ENCODE measurements at regions not wholly inside any gene's neighbourhood (a gene's known extent, or its start where the extent isn't known, plus 50 kb on each side); places are given as distances from the start of the nearest gene placed in this dataset.

DNA sequence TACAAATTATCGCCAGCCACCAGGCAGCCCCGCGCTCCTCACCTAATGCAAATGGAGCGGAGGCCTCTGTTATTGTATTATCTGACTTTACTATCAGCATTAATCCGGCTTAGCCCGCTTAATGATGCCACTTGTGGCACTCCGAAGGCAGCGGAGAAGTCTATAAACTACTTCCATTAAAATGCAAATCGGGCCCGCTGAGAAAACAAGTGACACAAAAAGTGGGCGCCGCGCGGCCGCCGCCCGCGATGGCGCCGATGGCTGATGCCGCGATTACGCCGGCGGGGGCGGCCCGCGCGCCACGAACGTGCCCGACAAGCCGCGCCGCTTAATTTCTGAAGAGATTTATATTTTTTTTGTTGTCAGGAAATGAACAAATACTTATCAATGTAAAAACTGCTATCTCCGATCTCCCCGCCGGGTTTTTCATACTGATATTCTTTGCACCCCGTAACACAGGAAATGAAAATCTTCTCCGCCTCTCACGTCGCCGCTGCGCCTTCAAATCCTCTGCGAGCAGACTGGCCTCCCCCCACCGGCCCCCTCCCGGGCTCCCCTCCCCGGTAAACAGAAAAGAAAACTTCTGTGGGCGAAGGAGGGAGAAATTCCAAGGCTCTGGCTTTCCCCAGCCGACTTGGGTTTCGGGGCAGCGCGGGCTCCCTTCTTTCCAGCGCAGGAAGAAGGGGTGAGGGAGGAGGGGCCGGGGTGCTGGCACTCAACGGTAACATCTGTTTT, 221.8 kb downstream of the INSIG2 start:
- in situ Hi-C loops (cut with HindIII; ENCODE audit: low pct_unique_long_range_greater_than_20kb, low sequenced_read_pairs), result no loop called here
- DNase-seq (ENCODE audit: low read depth), result no peak

DNA sequence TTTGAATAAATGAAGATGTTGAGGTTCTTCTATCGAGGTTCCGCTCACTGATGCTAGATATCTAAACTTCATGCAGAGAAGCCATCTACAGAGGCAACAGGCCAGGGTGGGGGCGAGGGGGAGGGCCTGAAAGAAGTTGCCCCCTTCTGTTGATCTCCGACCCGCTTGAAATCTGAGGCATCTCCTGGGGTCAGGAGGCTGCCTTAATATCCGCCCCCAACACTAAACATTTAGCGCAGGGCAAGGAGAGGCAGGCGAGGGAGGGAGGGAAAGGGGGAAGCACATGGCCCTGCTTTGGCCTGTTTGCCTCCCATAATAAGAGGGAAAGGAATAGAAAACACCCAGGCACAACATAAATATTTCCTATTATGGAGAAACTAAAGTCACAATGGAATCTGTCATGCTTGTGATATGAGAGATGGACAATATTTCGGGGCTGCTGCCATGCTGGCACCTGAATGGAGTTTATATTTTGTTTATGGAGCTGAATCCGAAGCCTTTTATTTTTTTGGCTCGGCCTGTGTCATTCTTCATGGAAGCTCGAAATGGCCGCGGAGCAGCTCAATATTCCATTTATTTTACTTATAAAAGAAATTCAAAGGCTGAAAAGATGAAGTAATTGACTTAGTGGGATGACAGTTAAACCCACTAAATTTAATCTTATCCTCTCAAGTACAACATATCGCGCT, 221.1 kb downstream of the INSIG2 start:
- in situ Hi-C loops (cut with HindIII; ENCODE audit: low pct_unique_long_range_greater_than_20kb, low sequenced_read_pairs), result no loop called here
- DNase-seq (ENCODE audit: low read depth), result no peak

DNA sequence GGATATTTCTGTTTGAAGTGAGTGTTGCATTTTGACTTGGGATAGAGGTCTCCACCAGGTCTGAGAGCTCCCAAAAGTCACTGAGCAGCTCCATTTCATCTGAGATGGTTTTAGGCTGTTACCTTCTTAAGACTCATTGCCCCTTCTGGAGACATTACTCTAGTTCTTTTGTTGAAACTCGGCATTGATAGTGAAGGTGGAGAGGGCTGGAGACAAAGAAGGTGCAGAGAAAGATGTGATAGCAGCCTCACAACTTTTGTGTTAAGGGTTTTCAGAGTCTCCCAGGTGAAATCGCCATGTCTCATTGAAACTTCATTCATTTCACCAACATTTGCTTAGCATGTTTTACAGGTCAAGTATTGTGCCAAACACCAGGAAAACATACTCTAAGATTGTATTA, 219.6 kb downstream of the INSIG2 start:
- in situ Hi-C loops (cut with HindIII; ENCODE audit: low pct_unique_long_range_greater_than_20kb, low sequenced_read_pairs), result no loop called here
- DNase-seq (ENCODE audit: low read depth), result no peak

DNA sequence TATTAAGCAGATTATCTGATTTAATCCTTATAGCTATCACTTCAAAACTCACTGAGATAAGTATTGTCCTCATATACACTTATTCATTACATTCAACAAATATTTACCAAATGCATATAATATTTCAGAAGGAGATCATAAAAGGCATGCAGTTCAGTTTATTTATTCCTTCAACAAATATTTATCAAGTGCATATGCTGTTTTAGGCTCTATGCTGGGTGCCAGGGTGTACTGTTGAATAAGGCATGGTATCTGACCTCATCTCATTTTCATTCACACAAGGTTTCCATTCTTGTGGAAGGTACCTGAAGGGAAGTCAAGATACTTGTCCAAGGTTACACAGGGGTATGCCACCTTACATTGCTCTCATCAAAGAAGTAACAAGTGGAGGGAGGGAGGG, 213.0 kb downstream of the INSIG2 start:
- DNase-seq (ENCODE audit: low read depth), result no peak
- in situ Hi-C loops (cut with HindIII; ENCODE audit: low pct_unique_long_range_greater_than_20kb, low sequenced_read_pairs), result no loop called here

DNA sequence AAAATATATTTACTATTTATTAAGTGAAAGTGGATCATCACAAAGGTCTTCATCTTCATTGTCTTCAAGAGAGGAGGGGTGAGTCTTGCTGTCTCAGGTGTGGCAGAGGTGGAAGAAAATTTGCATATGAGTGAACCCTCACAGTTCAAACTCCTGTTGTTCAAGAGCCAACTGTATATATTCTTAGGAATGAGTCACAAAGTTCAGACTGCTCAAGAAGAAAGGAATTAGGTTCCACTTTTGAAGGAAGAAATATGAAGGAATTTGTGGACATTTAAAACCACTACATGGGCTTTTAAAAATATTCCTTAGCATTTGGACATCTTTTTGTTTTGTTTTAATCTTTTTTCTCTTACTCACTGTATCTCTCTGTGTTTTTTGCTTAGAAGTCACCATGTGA, 212.6 kb downstream of the INSIG2 start:
- in situ Hi-C loops (cut with HindIII; ENCODE audit: low pct_unique_long_range_greater_than_20kb, low sequenced_read_pairs), result no loop called here
- DNase-seq (ENCODE audit: low read depth), result no peak

DNA sequence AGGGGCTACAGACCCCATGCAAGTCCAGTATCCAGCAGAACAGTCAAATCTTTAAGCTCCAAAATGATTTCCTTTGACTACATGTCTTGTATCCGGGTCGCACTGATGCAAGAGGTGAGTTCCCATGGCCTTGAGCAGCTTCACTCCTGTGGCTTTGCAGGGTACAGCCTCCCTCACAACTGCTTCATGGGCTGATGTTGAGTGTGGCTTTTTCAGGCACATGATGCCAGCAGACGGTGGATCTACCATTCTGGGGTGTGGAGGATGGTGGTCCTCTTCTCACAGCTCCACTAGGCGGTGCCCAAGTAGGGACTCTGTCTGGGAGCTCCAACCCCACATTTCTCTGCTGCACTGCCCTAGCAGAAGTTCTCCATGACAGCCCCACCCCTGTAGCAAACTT, 208.4 kb downstream of the INSIG2 start:
- in situ Hi-C loops (cut with HindIII; ENCODE audit: low pct_unique_long_range_greater_than_20kb, low sequenced_read_pairs), result no loop called here
- DNase-seq (ENCODE audit: low read depth), result no peak

DNA sequence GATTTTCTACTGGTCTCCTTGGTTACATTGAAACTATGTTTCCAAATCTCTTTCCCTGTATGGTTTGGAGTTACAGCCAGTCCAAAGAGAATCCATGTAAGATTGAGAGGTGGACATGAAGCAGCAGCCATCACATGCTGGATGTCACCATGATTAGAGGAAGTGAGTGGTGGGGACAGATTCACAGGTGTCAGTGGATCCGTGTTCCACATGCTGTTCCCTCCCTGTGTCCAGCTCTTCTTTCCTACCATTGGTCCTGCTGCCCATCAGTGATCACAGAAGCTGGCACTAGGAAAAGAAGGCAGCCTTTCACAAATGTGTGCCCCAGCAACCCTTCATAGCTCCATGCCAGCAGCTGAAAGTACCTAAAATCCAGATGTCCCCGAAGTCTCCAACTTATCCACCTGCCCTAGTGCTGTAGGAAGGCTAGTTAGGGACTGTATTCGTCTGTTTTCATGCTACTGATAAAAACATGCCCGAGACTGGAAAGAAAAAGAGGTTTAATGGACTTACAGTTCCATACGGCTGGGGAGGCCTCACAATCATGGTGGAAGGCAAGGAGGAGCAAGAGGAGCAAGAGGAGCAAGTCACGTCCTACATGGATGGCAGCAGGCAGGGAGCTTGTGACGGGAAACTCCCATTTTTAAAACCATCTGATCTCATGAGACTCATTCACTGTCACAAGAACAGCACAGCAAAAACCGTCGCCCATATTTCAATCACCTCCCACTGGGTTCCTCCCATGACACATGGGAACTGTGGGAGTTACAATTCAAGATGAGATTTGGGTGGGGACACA, 207.5 kb downstream of the INSIG2 start:
- in situ Hi-C loops (cut with HindIII; ENCODE audit: low pct_unique_long_range_greater_than_20kb, low sequenced_read_pairs), result no loop called here
- DNase-seq (ENCODE audit: low read depth), result no peak

DNA sequence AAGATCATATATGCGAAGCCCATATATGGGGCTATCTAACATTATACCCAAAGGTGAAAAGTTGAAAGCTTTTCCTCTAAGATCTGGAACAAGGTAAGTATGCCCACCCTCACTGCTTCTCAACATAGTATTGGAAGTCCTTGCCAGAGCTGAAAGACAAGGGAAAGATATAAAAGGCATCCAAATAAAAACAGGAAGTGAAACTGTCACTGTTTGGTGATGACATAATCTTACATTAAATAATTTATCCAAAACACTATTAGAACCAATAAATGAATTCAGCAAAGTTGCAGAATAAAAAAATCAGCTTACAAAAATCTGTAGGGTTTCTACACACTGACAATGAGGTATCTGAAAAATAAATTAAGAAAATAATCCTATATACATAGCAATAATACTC, 205.8 kb downstream of the INSIG2 start:
- in situ Hi-C loops (cut with HindIII; ENCODE audit: low pct_unique_long_range_greater_than_20kb, low sequenced_read_pairs), result no loop called here
- DNase-seq (ENCODE audit: low read depth), result no peak

DNA sequence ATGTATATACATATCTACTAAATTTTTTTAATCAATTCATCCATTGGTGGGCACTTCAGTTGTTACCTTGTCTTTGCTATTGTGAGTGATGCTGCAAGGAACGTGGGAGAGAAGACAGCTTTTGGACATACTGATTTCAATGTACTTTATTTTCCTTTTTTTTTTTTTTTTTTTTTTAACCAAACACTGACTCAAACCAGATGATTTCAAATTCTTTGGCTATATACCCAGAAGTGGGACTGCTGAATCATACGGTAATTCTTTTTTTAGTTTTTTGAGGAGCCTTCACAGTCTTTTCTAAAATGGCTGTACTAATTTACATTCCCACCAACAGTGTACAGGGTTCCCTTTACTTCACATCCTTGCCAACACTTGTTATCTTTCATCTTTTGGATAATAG, 204.7 kb downstream of the INSIG2 start:
- no peak for DNase-seq (ENCODE audit: low read depth)
- in situ Hi-C loops (cut with HindIII; ENCODE audit: low pct_unique_long_range_greater_than_20kb, low sequenced_read_pairs), result no loop called here

DNA sequence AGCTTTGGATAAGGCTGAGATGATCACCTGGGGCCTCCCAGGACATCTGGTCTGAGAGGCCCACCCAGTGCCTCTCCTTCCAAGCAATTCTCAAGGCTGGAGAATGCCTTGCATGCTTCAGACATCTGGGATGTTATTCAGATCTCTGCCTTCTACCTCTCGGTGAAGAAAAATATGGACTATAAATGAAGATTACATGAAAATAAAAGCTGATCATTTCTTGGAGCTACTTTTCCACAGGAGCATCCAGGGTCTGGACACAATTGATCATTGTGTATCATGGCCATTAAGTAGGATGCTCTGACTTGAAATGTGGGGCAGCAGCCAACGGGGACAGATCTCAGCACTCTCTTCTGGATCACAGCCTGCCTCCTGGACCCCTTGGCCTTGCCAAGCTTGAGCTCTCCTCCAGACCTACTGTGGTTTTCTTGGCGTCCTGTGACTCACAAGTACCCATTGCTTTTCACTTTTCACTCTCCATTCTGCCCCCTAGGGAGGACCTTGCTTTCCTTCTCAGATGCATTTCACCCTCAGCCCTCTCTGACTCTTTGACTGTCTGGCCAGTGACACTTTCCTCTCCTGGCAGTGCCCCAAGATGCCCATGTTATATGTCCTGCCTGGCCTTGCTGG, 203.1 kb downstream of the INSIG2 start:
- in situ Hi-C loops (cut with HindIII; ENCODE audit: low pct_unique_long_range_greater_than_20kb, low sequenced_read_pairs), result no loop called here
- no peak for DNase-seq (ENCODE audit: low read depth)

DNA sequence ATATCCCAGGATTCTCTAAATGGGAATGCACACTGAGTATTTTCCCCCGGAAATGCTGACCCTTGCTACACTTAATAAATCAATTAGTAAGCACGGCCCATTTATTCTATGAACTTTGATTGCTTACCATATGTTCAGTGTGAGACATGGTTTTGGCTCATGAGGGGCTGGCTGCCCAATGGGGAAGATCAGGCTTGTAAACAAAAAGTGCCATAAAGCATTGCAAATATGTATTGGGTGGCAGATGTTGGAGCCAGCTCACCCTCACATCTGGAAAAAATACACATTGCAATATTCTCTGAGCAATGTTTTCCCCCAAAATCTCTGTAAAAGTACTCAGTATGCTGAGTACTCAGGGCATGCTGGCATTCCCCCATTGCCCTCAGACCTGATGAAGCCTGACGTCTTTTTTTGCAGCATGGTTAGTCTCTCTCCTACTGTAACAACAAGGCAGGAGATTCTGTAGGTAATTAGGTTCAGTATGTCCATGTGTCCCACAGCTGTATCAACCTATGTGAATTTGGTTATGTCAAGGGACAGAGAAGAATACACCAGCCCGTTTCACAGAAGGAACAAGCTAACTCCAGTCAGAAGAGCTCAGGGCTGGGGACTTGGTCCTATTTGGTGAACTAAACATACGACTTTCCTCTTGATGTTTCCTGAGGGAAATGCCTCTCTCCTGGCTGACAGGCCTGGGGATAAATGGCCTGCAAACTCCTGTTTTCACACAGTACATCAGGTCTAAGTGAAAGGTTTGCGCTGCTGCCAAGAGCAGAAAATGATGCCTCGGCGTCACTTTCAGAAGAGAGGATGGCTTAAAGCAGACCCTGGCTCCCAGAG, 202.4 kb downstream of the INSIG2 start:
- DNase-seq (ENCODE audit: low read depth), result no peak
- in situ Hi-C loops (cut with HindIII; ENCODE audit: low pct_unique_long_range_greater_than_20kb, low sequenced_read_pairs), result no loop called here

DNA sequence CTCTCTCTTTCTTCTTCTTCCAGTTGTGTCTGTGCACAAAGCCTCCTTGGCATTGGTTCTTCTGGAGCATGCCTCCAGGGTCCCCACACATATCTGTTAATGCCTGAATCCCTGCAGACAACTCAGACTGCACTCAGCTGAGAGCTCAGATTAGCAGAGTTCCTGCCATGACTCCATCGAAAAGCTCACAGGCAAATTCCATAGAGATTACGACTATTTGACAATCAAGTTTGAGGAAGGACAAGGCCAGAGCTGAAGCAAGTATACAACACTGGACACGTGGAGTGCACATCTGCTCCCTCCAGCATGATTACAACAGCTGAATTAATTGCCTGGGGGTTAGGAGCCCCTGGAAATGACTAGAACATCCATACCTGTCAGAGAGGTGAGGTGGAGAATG, 190.7 kb downstream of the INSIG2 start:
- no peak for DNase-seq (ENCODE audit: low read depth)
- in situ Hi-C loops (cut with HindIII; ENCODE audit: low pct_unique_long_range_greater_than_20kb, low sequenced_read_pairs), result no loop called here

DNA sequence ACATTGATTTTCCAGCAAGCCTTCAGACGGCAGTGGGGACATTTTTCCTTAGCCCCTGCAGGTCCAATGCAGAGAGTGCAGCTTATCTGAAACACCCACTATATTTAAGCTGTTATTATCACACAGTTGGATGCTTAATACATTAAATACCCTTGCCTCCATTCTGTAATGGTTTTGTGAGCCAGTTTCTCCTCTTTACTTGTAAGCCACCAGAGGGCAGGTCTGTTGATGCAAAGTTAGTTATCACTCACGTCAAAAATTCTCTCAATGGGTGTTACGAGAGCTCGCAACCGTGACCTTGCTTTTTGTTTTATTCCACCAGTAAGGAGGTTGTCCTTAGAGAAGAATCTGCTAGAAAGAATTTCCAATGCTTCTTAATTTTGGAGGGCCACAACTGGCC, 189.8 kb downstream of the INSIG2 start:
- DNase-seq (ENCODE audit: low read depth), result no peak
- in situ Hi-C loops (cut with HindIII; ENCODE audit: low pct_unique_long_range_greater_than_20kb, low sequenced_read_pairs), result no loop called here

DNA sequence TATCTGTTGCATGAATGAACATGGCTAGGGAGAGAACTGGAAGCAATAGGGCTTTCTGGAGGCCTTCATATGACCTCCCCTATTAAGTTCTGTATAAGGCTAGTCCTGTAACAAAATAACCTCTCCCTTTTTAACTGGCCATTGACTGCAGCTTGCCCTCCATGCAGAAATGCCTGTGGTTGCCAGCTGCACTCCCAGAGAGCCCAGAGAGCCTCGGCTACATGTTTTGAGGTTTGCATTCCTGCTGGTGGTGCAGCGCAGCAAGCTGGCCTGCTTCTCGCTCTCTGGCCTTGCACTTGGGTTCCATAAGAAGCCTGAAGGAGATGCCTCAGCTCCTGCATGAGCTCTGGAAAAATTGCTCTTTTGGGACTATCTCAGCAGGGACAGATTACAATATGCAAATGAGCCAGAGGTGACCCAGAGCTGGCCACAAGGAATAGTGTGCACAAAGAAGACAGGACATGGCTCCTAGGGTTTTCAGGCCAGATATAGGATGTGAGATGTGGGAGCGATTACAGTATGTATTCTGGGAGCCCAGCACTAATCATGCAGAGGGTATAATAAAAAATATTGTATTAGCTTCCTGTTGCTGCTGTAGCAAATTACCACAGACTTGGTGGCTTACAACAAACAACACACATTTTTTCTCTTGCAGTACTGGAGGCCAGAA, 186.7 kb downstream of the INSIG2 start:
- DNase-seq (ENCODE audit: low read depth), result no peak
- in situ Hi-C loops (cut with HindIII; ENCODE audit: low pct_unique_long_range_greater_than_20kb, low sequenced_read_pairs), result no loop called here

DNA sequence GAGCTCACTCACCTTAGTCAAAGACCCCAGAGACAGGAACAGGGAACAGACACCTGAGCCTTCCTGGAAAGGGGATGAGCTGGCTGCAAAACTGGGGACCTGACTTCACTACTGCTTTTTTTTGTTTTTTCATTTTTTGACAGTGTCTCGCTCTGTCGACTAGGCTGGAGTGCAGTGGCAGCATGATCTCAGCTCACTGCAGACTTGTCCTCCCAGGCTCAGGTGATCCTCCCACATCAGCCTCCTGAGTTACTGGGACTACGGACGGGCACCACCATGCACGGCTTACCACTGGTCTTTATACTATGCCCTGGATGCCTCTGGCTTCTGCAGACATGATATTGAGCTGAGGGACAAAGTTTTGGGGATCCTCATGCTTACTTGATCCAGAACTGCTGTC, 184.1 kb downstream of the INSIG2 start:
- no peak for DNase-seq (ENCODE audit: low read depth)
- in situ Hi-C loops (cut with HindIII; ENCODE audit: low pct_unique_long_range_greater_than_20kb, low sequenced_read_pairs), result no loop called here

DNA sequence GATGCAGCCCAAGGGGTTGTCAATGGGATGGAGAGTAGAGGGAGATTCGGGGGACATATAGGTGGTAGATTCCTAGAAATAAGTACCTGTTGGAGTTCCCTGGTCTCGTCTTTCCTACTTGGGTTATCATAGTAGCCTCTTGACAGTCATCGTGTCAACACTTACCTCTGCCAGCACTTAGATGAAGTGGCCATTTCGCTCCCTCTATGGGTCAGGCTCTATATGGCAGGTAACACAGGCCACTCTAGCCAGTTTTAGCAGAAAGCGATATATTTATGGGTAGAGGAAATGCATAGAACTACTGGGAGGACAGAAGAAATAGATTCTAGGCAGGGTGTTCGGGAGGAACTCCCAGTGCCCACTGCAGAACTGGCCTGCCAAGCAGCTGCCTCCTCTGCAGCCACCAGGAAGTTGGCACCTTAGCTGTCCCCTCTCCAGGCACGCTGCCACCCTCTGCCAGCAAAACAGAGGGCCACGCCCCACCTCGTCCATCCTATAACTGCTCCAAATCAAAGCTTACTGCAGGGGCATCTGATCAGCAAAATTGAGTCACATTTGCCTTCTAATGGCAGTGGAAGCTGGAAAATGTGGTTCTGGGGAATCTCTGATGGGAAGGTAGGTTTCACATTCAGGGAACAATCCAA, 181.3 kb downstream of the INSIG2 start:
- in situ Hi-C loops (cut with HindIII; ENCODE audit: low pct_unique_long_range_greater_than_20kb, low sequenced_read_pairs), result no loop called here
- no peak for DNase-seq (ENCODE audit: low read depth)

DNA sequence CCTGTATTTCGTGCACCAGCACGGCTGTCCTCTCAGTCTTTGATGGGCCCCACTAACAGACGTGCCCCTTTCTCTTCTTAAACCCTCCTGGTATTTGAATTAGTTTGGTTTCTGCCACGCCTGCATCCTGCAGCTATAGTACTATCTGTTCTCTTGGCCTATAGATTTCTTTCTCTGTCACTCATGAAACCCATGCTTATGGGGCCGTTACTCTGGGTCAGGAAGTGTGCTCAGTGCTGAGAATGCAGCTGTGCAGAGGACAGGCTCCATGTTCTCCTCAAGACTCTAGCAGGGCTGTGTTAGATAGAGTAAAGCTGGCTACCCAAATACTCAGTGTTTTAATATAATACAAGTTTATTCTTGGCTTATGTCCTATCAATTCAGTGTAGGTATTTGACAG, 180.0 kb downstream of the INSIG2 start:
- DNase-seq (ENCODE audit: low read depth), result no peak
- in situ Hi-C loops (cut with HindIII; ENCODE audit: low pct_unique_long_range_greater_than_20kb, low sequenced_read_pairs), result no loop called here
